ENCODE measurements at regions not wholly inside any gene's neighbourhood (a gene's known extent, or its start where the extent isn't known, plus 50 kb on each side); places are given as distances from the start of the nearest gene placed in this dataset.
A peak's percentile ranks its signal among the peaks of the same experiment; 100 is the strongest.

GRCh38 chr5:167839065-167839464 lies 452.4 kb upstream of the WWC1 start:
- Histone ChIP-seq H3K27me3 (no peaks in the 10 kb centered on the region), H3K36me3 (no peaks in the 10 kb centered on the region), H3K4me3 (no peak overlapping the region), H3K9me3 (ENCODE audit: low read depth) (no peaks in the 10 kb centered on the region), H3K27ac (no peak overlapping the region), H3K4me1 (ENCODE audit: low read depth) (no peaks in the 10 kb centered on the region)
- no peak for TF ChIP-seq CTCF (IDR thresholded peaks at IDR 0.05; ENCODE audit: low read depth, low read length)
- no peak for DNase-seq (ENCODE audit: low read depth in 1 of 2, low spot score in 1 of 2)

- H3K4me3 ChIP-seq = no peak overlapping the region
- no peak for TF ChIP-seq CTCF (IDR thresholded peaks at IDR 0.05; ENCODE audit: low read depth, low read length)
- H3K9me3 ChIP-seq (ENCODE audit: low read depth) = no peaks in the 10 kb centered on the region
- no peaks in the 10 kb centered on the region for H3K27me3 ChIP-seq
- no peak for DNase-seq (ENCODE audit: low read depth in 1 of 2, low spot score in 1 of 2)
- no peak overlapping the region for H3K27ac ChIP-seq
- no peaks in the 10 kb centered on the region for H3K4me1 ChIP-seq (ENCODE audit: low read depth)
- no peaks in the 10 kb centered on the region for H3K36me3 ChIP-seq
These were observed 450.8 kb upstream of the WWC1 start for GRCh38 chr5:167840527-167841130.

- H3K4me1 ChIP-seq (ENCODE audit: low read depth) = no peaks in the 10 kb centered on the region
- no peak overlapping the region for H3K4me3 ChIP-seq
- H3K9me3 ChIP-seq (ENCODE audit: low read depth) = no peaks in the 10 kb centered on the region
- no peaks in the 10 kb centered on the region for H3K27me3 ChIP-seq
- no peak overlapping the region for H3K27ac ChIP-seq
- H3K36me3 ChIP-seq = no peaks in the 10 kb centered on the region
- TF ChIP-seq CTCF (IDR thresholded peaks at IDR 0.05; ENCODE audit: low read depth, low read length) = no peak
- DNase-seq (ENCODE audit: low read depth in 1 of 2, low spot score in 1 of 2) = no peak
These were observed 447.4 kb upstream of the WWC1 start for GRCh38 chr5:167843881-167844572.

GRCh38 chr5:167845952-167846351 lies 445.5 kb upstream of the WWC1 start:
- TF ChIP-seq CTCF (IDR thresholded peaks at IDR 0.05; ENCODE audit: low read depth, low read length) = no peak
- Histone ChIP-seq H3K36me3 (no peaks in the 10 kb centered on the region), H3K4me3 (no peak overlapping the region), H3K27me3 (no peaks in the 10 kb centered on the region), H3K4me1 (ENCODE audit: low read depth) (no peaks in the 10 kb centered on the region), H3K27ac (no peak overlapping the region), H3K9me3 (ENCODE audit: low read depth) (no peaks in the 10 kb centered on the region)
- DNase-seq (ENCODE audit: low read depth in 1 of 2, low spot score in 1 of 2) = no peak

GRCh38 chr5:167849874-167850273 lies 441.6 kb upstream of the WWC1 start:
- Histone ChIP-seq H3K4me3 (no peak overlapping the region), H3K27me3 (no peaks in the 10 kb centered on the region), H3K36me3 (no peaks in the 10 kb centered on the region), H3K9me3 (ENCODE audit: low read depth) (no peaks in the 10 kb centered on the region), H3K27ac (no peak overlapping the region), H3K4me1 (ENCODE audit: low read depth) (no peaks in the 10 kb centered on the region)
- TF ChIP-seq CTCF (IDR thresholded peaks at IDR 0.05; ENCODE audit: low read depth, low read length) = no peak
- peak in 1 of 2 donors; percentile 42 for DNase-seq (ENCODE audit: low read depth in 1 of 2, low spot score in 1 of 2)

All from cardiac muscle cell (in vitro differentiated cells and primary cell).